HG02642 (cell line): ENCODE measurements at regions not wholly inside any gene's neighbourhood (a gene's known extent, or its start where the extent isn't known, plus 50 kb on each side); places are given as distances from the start of the nearest gene placed in this dataset.
"Not testable (repeated sequence)": the region's sequence is repeated elsewhere in the genome, so short reads cannot be mapped to it uniquely, and the experiment has no call there.

Source experiments
- ATAC-seq: cut with Tn5 transposase; IDR thresholded peaks from one replicate; pipeline ENCODE4 v1.9.1; 2021; ENCODE audit warnings: mild to moderate bottlenecking; ENCODE audit not compliant: unreplicated experiment, poor library complexity

GRCh38 chr2:167608487-167608886, 638.9 kb downstream of the STK39 start:
- ATAC-seq = no peak

GRCh38 chr2:167607731-167608130, 639.7 kb downstream of the STK39 start:
- ATAC-seq = no peak

GRCh38 chr2:167607211-167607610, 640.2 kb downstream of the STK39 start:
- ATAC-seq = no peak

- no peak for ATAC-seq
These were observed 645.3 kb downstream of the STK39 start for GRCh38 chr2:167602122-167602521.

GRCh38 chr2:167599219-167599618, 648.2 kb downstream of the STK39 start:
- no peak for ATAC-seq

GRCh38 chr2:167595839-167596471, 651.4 kb downstream of the STK39 start:
- peak; percentile 92 for ATAC-seq

- ATAC-seq = no peak
These were observed 652.4 kb downstream of the STK39 start for GRCh38 chr2:167595021-167595420.

GRCh38 chr2:167592441-167592840, 655.0 kb downstream of the STK39 start:
- no peak for ATAC-seq

- ATAC-seq = no peak
These were observed 664.8 kb downstream of the STK39 start for GRCh38 chr2:167582619-167583018.

GRCh38 chr2:167581961-167582574, 665.3 kb downstream of the STK39 start:
- no peak for ATAC-seq

GRCh38 chr2:167579826-167580225, 667.6 kb downstream of the STK39 start:
- ATAC-seq = no peak

- ATAC-seq = no peak
These were observed 672.1 kb downstream of the STK39 start for GRCh38 chr2:167575276-167575675.

- ATAC-seq = no peak
These were observed 674.3 kb downstream of the STK39 start for GRCh38 chr2:167572883-167573619.

GRCh38 chr2:167570370-167570769, 677.0 kb downstream of the STK39 start:
- no peak for ATAC-seq

- not testable (repeated sequence) for ATAC-seq
These were observed 675.8 kb downstream of the XIRP2 start for GRCh38 chr2:167563885-167564619.

GRCh38 chr2:167558272-167558991, 670.2 kb downstream of the XIRP2 start:
- not testable (repeated sequence) for ATAC-seq

- no peak for ATAC-seq
These were observed 666.9 kb downstream of the XIRP2 start for GRCh38 chr2:167555098-167555720.

- no peak for ATAC-seq
These were observed 665.4 kb downstream of the XIRP2 start for GRCh38 chr2:167553635-167554034.

GRCh38 chr2:167551416-167551815, 663.1 kb downstream of the XIRP2 start:
- no peak for ATAC-seq

- no peak for ATAC-seq
These were observed 662.2 kb downstream of the XIRP2 start for GRCh38 chr2:167550448-167550847.
